Fibroblast of skin of abdomen (primary cell): ENCODE measurements at regions not wholly inside any gene's neighbourhood (a gene's known extent, or its start where the extent isn't known, plus 50 kb on each side); places are given as distances from the start of the nearest gene placed in this dataset.
A peak's percentile ranks its signal among the peaks of the same experiment; 100 is the strongest.
"Not testable (repeated sequence)": the region's sequence is repeated elsewhere in the genome, so short reads cannot be mapped to it uniquely, and the experiment has no call there.

Source experiments
- DNase-seq: peaks from one replicate; pipeline ENCODE4 v3.0.0-alpha.2; 2013

DNA sequence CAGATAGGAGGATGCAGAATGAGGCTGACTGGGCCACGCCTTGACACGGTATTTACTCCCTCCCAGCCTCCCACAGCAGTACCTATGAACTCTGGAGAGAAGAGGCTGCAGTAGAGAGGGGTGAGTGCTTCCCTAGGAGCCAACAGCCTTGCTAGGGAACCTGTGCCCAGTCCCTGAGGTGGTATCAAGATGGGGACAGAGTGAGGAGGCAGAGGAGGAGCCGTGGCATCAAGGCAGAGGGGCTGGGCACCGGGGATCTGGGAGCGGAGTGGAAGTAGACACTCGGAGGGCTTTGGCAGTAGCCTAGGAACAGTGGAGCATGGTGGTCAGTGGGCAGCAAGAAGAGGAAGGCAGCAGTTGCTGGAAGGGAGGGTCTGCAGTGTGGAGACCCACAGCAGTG, 68.7 kb upstream of the CHST15 start:
- DNase-seq = no peak

- no peak for DNase-seq
These were observed 68.2 kb upstream of the CHST15 start for GRCh38 chr10:124161601-124162000.

DNA sequence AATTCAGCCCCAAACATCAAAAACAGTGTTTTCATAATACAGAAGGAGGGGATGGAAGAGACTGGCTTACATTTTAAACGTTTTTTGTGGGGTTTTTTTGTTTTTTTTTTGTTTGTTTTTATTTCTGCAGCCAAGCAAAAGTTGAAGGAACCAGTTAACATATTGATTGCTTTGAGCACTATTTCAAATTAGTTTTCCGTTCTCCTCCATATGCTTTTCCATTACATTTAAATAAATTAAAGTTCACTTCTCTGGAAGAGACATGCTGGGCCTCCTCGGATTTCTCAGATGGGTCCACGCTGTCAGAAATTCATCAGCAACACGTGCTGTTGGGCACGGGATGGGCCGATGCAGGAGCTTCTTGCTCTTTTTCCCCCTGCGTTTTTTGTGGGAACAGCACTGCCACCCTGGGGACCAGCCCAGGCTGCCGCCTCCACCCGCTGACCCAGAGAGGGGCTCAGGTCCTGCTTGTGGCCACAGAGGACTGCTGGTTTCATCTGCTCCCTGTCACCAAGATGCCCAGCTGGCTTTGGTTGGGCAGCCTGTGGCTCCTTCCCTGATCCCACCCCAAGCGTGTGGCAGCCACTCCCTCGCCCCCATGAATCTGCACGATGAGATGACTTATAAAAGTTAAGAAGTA, 67.7 kb upstream of the CHST15 start:
- no peak for DNase-seq

- no peak for DNase-seq
These were observed 66.8 kb upstream of the CHST15 start for GRCh38 chr10:124160176-124160575.

- no peak for DNase-seq
These were observed 65.8 kb upstream of the CHST15 start for GRCh38 chr10:124159153-124159552.

- no peak for DNase-seq
These were observed 65.2 kb upstream of the CHST15 start for GRCh38 chr10:124158592-124158991.

DNA sequence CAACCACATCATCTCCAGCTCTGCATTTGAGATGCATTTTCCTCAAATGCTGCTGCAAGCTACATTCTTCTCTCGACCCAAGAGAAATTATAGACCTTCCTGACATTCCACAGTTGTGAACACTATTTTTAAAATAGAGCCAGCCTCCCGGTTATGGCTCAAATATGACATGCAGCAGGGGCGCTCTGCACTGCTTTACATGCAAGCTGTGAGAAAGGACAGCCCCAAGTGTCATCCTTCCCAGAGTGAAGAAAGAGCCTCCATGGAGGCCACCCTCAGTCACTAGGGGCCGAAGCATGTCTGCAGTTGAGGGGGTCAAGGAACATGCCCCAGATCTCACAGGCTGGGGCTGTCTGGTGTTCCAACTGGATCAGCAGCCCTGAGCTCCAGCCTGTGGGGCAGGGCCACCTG, 63.9 kb upstream of the CHST15 start:
- peak; percentile 28 for DNase-seq

DNA sequence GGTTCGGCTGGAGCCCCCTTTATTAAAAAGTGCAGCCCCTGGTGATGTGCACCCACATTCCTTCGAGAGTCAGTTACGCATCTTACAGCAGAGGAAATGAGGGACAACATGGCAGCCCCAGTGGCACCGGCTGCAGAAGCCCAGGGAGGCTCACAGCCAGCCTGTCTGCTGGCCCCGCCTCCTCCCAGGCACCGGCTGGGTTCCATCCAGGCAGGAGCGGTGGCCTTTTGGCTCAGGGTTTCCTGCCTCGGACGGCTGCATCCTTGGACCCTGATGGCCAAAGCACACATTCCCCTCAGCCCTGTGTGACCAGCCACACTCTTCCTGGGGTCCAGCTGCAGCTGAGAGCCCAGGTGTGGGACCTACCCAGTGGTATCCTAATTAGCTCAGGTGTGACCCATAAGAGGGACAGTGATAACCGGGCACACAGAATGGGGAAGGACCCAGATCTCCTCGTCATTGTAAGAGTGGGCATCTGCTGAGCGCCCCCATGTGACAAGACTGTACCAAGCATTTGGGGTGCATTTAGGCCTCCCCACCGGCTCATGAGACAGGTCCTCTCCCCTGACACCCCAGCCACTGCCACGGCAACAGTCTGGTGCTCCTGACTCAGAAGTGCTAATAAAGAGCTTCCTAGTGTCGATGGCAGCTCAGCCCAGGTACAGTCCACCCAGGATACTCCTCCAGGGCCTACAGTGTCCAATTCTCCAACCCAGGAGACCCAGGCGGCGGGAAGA, 63.3 kb upstream of the CHST15 start:
- no peak for DNase-seq

DNA sequence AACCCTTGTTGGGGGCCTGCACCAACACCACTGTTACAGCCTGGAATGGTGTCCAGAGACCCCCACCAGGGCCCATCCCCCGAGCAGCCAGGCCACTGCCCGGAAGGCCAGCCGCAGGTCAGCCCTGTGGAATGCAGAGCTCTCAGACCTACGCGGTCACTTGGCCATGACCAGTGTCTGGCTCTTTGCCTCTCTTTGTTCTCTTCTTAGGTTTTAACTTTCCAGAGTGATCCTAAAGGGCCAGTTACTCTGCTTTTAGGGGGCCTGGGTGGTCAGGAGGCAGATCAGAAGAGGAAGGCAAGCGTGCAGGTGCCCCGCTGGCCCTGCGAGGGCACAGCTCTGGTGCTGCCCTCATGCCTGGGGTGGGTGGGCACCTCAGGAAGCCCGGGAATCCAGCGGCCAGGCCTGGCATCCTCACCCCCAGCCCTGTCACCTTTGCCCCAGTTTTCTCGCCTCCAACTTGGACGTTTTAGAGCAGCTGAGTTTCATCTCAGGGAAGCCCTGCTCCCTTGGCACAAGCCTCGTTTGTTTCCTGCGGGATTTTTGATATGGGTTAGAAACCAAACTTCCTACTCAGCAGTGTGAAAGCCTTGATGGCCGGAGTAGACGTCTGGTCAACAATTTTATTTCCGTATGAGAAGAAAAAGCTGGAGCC, 62.5 kb upstream of the CHST15 start:
- no peak for DNase-seq

DNA sequence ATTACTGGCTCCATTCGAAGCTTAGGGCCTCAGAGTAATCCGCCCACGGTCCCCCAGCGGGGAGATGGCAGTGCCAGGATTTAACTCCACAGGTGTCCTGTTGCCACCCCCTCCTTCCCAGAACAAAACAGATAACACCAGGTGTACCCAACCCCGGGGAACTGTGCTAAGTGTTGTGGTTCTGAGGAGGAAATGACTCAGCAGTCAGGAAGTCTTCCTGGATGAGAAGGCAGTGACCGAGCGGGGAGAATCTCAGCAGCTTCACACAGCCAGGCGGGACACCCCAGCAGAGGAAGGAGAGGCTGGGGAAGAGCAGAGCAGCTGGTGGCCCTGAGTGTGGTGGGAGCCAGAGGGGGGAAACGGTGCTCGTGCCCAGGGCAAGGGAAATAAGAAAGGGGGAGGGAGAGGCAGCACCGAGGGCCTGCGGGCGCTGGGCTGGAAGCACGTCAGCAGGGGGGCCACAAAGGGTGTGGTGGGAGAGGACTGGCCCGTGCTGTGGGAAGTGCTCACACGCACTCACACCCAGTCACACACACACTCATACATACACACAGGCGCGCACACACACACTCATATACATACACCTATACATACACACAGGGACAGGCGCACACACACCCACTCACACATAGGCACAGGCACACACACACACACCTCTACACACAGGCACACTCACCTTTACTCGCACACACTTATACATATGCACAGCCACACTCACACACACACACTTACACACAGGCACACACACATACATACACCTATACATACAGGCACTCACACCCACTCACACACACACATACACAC, 59.8 kb upstream of the CHST15 start:
- DNase-seq = peak; percentile 83

GRCh38 chr10:124152139-124153022, 59.0 kb upstream of the CHST15 start:
- peak; percentile 57 for DNase-seq

GRCh38 chr10:124151466-124152095, 58.2 kb upstream of the CHST15 start:
- no peak for DNase-seq

GRCh38 chr10:124150807-124151417, 57.5 kb upstream of the CHST15 start:
- DNase-seq = no peak

DNA sequence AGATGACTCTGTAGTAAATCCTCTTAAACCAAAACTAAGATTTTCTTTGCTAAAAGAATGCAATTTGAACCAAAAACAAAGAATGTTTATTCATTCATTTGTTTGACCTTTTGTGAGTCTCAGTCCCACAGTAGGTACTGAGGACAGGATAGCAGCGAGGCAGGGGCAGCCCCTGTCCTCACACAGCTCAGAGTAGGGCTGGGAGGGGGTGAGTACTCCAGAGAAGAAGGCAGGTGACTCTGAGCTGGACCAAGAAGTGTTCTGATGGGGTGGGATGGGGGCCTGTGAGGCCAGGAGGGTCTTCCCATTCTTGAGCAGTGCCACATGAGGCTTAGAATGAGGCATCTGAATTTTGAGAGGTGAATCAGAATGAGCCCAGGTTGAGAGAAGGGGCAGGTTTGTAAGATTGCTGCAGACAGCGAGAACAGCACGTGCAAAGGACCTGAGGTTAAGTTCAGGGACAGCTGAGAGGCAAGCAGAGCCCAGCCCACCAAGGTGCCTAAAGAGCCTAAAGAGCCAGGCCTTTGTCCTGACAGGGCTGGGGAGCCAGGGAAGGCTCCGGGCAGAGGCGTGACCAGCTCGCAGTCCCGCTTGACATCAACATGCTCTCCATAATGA, 56.9 kb upstream of the CHST15 start:
- no peak for DNase-seq

DNA sequence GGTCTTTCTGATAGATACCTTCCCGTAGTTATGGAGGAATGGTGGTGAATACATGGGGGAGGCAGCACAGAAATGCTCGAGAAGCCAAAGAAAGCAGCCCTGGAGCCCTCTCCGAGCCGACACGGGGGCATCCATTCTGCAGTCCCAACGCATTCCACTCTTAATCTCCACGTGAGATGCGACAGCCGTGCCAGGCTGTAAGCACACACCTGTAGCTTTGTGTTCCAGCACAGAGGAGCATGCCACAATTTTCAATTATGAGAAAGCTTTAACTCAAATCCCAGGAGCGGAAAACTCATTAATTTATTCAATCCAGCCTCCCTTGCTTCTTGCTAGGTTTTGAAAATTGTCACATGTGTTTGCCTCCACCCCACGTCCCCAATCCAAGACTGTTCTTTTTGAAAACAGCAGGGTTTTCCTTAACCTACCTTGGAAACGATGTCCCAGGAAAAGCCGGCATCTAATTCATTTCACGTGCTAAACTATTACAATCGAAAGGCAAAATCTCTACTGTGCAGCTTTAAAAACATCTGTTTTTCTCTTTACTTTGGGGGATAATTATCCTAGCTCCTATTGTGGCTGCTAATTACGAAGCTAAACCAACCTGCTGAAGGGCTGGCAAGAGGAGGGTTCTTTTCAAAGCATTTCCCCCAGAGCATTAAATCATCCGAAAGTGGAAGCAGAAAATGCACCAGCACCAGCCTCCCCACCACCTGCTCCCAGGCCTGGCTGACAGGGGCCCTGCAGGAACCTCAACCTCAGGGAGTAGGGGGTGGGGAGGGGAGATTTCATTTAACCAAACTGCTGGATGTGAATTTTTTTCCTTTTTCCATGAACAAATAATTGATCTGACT, 56.0 kb upstream of the CHST15 start:
- DNase-seq = no peak

DNA sequence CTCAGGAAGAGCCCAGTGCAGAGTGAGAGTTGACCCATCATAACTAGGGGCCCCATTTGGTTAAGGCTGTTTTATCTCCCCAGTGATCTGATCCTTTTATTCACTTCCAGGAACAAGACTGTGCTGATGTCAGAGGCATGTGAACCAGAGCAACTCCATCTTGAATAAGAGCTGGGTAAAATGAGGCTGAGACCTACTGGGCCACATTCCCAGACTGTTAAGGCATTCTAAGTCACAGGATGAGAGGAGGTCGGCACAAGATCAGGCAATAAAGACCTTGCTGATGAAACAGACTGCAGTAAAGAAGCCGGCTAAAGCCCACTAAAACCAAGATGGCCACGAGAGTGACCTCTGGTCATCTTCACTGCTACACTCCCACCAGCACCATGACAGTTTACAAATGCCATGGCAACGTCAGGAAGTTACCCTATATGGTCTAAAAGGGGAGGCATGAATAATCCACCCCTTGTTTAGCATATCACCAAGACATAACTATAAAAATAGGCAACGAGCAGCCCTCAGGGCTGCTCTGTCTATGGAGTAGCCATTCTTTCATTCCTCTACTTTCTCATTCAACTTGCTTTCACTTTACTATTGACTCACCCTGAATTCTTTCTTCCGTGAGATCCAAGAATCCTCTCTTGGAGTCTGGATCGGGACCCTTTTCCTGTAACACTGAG, 55.3 kb upstream of the CHST15 start:
- not testable (repeated sequence) for DNase-seq

DNA sequence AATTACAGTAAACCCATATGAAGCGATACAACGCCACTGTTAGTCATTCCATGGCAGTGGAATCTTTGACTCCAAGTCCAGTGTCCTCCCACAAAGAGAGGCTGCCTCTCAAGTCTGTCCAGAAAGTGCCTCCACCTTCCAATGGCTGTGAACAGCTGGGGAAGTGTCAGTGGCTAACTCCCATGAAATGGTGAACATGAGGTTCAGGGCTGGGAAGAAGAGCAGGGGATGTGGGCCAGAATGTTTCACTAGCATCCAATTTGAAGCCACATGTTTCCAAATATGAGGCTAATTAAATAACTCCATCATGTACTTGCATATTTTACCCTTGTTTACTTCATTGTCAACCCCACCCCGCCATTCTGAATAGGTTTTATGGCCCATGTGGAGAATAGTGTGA, 53.1 kb upstream of the CHST15 start:
- DNase-seq = no peak

DNA sequence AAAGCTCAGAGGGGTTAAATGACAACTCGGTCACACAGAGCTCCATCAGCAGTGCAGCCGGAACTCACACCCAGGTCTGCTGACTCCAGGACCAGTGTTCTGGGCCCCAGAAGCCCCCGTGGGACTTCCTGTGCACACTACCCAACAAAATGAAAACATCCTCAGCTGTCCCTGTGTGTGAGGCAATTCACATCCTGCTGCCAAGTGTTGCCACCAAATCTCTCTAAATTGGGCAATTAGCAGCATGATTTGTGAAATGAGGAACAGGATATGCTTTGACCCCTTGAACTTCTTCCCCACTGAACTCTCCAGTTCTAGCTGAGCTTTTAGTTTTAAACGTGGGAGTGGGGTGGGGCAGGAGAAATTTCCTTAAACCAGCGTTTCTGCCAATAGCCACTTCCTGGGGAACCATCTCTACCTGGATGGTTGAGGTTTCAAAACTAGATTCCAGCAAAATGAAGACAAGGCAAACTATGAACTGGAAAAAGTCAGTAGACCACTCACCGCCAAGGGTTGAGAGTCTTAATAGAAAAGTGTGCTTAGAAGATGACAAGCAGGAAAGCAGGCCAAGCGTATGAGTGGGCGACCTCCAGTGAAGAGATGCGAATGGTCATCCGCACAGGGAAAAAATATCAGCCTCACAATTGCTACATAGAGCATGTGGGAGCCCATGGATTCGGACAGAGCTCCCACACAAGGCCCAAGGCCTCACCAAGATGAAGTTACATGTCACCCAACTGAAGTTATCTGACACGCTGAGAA, 51.9 kb upstream of the CHST15 start:
- no peak for DNase-seq
